ENCODE measurements at regions not wholly inside any gene's neighbourhood (a gene's known extent, or its start where the extent isn't known, plus 50 kb on each side); places are given as distances from the start of the nearest gene placed in this dataset.

DNA sequence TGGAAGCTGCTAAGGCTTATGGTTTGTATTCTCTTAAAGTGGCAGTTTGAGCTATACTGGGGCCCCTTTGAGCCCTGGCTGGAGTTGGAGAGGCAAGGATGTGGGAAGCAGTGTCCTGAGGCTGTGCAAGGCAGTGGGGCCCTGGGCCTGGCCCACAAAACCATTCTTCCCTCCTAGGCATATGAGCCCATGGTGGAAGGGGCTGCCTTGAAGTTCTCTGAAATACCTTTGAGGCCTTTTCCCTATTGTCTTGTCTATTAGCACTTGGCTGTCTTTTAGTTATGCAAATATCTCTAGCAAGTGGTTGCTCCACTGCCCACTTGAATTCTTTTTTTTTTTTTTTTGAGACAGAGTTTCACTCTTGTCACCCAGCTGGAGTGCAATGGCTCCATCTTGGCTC, 119.2 kb downstream of the PCTP start:
- no peak overlapping the region for H3K27ac ChIP-seq
- DNase-seq (ENCODE audit: low spot score in 2 of 2) = no peak
- no peaks in the 10 kb centered on the region for H3K36me3 ChIP-seq
- no peaks in the 10 kb centered on the region for H3K9me3 ChIP-seq
- H3K27me3 ChIP-seq = no peaks in the 10 kb centered on the region
- H3K4me3 ChIP-seq = no peak overlapping the region
- TF ChIP-seq POLR2A (IDR thresholded peaks at IDR 0.05) (no peak), POLR2AphosphoS5 (IDR thresholded peaks at IDR 0.05) (no peak), EP300 (IDR thresholded peaks at IDR 0.05) (no peak)
- TF ChIP-seq, protein P1, sequence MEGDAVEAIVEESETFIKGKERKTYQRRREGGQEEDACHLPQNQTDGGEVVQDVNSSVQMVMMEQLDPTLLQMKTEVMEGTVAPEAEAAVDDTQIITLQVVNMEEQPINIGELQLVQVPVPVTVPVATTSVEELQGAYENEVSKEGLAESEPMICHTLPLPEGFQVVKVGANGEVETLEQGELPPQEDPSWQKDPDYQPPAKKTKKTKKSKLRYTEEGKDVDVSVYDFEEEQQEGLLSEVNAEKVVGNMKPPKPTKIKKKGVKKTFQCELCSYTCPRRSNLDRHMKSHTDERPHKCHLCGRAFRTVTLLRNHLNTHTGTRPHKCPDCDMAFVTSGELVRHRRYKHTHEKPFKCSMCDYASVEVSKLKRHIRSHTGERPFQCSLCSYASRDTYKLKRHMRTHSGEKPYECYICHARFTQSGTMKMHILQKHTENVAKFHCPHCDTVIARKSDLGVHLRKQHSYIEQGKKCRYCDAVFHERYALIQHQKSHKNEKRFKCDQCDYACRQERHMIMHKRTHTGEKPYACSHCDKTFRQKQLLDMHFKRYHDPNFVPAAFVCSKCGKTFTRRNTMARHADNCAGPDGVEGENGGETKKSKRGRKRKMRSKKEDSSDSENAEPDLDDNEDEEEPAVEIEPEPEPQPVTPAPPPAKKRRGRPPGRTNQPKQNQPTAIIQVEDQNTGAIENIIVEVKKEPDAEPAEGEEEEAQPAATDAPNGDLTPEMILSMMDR (IDR thresholded peaks at IDR 0.05) = no peak
- H3K4me1 ChIP-seq = no peaks in the 10 kb centered on the region

DNA sequence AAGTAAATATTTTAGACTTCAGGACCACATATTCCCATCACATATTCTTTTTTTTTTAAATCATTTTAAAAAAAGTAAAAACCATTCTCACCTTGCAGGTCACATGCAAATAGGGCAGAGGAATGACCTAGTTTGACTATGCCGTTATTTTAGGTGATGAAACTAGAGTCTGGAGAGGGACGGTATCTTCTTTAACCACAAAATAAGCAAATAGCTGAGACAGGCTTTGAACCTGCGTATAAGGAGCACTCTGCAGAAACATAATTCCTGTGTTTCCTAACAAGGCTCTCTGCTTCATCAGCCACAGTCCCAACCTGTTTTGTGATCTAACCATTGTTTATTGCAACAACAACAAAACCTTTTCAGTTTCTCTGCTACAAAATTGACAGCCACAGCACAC, 121.5 kb downstream of the PCTP start:
- 76% methylated on average over 3 of the region's 3 CpGs for WGBS
- TF ChIP-seq POLR2A (IDR thresholded peaks at IDR 0.05) (no peak), POLR2AphosphoS5 (IDR thresholded peaks at IDR 0.05) (no peak), EP300 (IDR thresholded peaks at IDR 0.05) (no peak)
- TF ChIP-seq, protein P1 (IDR thresholded peaks at IDR 0.05) = no peak
- H3K9me3 ChIP-seq = no peaks in the 10 kb centered on the region
- no peaks in the 10 kb centered on the region for H3K27me3 ChIP-seq
- no peak for DNase-seq (ENCODE audit: low spot score in 2 of 2)
- no peaks in the 10 kb centered on the region for H3K36me3 ChIP-seq
- H3K4me3 ChIP-seq = no peak overlapping the region
- no peak overlapping the region for H3K27ac ChIP-seq
- H3K4me1 ChIP-seq = no peaks in the 10 kb centered on the region

DNA sequence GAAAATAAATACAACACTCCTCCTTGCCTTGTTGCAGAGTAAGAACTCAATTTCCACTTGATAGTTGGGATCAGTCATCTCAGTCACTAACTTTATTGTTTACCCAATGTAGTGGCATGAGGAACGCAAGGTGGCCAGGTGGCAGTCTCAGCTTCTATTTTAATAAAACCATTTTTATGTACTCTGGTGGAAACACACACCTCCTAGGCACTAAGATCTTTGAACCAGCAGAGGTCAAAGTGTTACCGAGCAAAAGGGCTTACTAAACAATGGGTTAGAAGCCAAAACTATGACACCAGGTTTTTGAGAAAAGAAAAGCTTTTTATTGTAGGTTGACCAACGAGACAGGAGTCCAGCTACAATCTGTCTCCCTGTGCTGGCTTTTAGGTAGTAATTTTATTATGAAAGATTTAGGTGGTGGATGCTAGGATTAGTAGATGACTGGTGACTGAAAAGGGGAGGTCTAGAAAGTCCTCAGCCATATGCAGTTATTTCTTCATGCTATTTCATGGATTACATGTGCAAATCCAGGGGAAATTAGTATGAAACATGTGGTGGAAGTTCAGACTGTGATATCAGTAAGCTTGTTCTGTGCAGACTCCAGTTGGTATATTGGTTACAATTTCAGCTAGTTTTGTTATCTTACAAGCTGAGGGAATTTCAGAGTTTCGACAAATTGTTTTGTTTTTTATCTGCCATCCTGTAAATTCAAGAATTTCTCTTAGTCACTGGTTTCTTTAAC, 122.3 kb downstream of the PCTP start:
- no peaks in the 10 kb centered on the region for H3K9me3 ChIP-seq
- DNase-seq (ENCODE audit: low spot score in 2 of 2) = no peak
- TF ChIP-seq POLR2AphosphoS5 (IDR thresholded peaks at IDR 0.05) (no peak), POLR2A (IDR thresholded peaks at IDR 0.05) (no peak), EP300 (IDR thresholded peaks at IDR 0.05) (no peak)
- H3K36me3 ChIP-seq = no peaks in the 10 kb centered on the region
- WGBS = 66% methylated on average over 4 of the region's 4 CpGs
- H3K27me3 ChIP-seq = no peaks in the 10 kb centered on the region
- no peak overlapping the region for H3K4me3 ChIP-seq
- H3K27ac ChIP-seq = no peak overlapping the region
- no peaks in the 10 kb centered on the region for H3K4me1 ChIP-seq

DNA sequence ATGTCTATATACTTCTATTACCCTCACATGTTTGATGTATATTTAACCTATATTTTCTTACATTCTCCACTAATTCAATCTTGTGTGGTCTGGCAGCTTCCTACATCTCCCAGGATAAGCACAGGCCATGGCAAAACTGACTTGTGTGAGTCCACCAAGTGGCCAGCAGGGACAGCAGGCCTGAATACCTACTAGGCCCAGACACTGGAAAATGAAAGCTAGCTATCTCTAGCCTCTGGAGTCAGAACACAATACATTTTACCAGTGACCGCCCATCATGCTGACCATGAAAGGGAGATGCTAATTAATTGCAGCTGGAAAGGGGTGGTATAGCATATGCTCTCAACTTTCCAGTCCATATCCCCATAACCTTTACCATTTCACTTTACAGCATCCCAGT, 132.3 kb downstream of the PCTP start:
- Histone ChIP-seq H3K4me3 (no peak overlapping the region), H3K27ac (no peak overlapping the region), H3K9me3 (no peaks in the 10 kb centered on the region), H3K4me1 (no peaks in the 10 kb centered on the region), H3K36me3 (no peaks in the 10 kb centered on the region), H3K27me3 (no peaks in the 10 kb centered on the region)
- no peak for DNase-seq (ENCODE audit: low spot score in 2 of 2)
- TF ChIP-seq POLR2A (IDR thresholded peaks at IDR 0.05) = no peak
- TF ChIP-seq POLR2AphosphoS5 (IDR thresholded peaks at IDR 0.05) = no peak
- TF ChIP-seq, protein P1 (IDR thresholded peaks at IDR 0.05) = no peak
- TF ChIP-seq EP300 (IDR thresholded peaks at IDR 0.05) = no peak
- WGBS = 94% methylated on average over 1 of the region's 1 CpG

DNA sequence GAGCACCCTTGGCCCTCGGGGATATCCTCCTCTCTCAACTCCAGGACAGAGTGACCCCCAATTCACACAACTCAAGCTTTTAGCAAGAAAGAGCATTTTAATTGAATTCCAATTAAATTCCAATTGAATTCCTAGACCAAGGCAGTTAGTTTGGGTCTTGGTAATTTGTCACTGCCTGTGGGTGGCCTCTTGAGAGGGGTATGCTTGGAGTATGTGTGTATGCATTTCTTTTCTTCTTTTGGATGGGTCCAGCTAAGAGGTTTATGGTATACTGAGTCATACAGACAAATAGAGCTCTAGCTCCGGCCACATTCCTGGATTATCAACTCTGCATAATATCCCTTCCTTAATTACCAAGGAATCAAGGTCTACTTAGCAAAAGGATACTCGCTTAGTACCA, 136.7 kb downstream of the PCTP start:
- no peaks in the 10 kb centered on the region for H3K36me3 ChIP-seq
- H3K4me1 ChIP-seq = no peaks in the 10 kb centered on the region
- H3K9me3 ChIP-seq = no peaks in the 10 kb centered on the region
- H3K27me3 ChIP-seq = no peaks in the 10 kb centered on the region
- H3K4me3 ChIP-seq = no peak overlapping the region
- no peak for TF ChIP-seq EP300 (IDR thresholded peaks at IDR 0.05)
- TF ChIP-seq POLR2AphosphoS5 (IDR thresholded peaks at IDR 0.05) = no peak
- TF ChIP-seq, protein P1 (IDR thresholded peaks at IDR 0.05) = no peak
- no peak for TF ChIP-seq POLR2A (IDR thresholded peaks at IDR 0.05)
- DNase-seq (ENCODE audit: low spot score in 2 of 2) = no peak
- 81% methylated on average over 3 of the region's 3 CpGs for WGBS
- no peak overlapping the region for H3K27ac ChIP-seq

DNA sequence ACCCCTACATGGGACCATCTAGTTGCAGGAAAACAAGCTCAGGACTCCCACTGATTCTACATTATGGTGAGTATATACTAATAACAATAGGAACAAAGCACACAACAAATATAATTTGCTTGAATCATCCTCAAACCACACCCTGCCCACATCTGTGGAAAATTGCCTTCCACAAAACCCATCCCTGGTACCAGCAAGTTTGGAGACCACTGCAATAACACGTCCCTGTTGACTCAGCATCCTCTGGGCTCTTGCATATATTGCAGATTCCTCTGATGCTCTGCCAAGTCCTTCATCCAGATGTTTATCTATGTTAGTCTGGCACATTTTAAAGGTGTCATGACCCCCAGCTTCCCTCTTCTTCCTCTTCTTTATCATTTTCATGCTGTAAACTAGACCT, 138.4 kb downstream of the PCTP start:
- no peak for TF ChIP-seq POLR2AphosphoS5 (IDR thresholded peaks at IDR 0.05)
- TF ChIP-seq, protein P1 (IDR thresholded peaks at IDR 0.05) = no peak
- no peak for TF ChIP-seq EP300 (IDR thresholded peaks at IDR 0.05)
- no peak for TF ChIP-seq POLR2A (IDR thresholded peaks at IDR 0.05)
- Histone ChIP-seq H3K27me3 (no peaks in the 10 kb centered on the region), H3K36me3 (no peaks in the 10 kb centered on the region), H3K4me3 (no peak overlapping the region), H3K27ac (no peak overlapping the region), H3K4me1 (no peaks in the 10 kb centered on the region), H3K9me3 (no peaks in the 10 kb centered on the region)
- no peak for DNase-seq (ENCODE audit: low spot score in 2 of 2)
- WGBS = 17% methylated on average over 1 of the region's 1 CpG
